ENCODE measurements at regions not wholly inside any gene's neighbourhood (a gene's known extent, or its start where the extent isn't known, plus 50 kb on each side); places are given as distances from the start of the nearest gene placed in this dataset.

DNA sequence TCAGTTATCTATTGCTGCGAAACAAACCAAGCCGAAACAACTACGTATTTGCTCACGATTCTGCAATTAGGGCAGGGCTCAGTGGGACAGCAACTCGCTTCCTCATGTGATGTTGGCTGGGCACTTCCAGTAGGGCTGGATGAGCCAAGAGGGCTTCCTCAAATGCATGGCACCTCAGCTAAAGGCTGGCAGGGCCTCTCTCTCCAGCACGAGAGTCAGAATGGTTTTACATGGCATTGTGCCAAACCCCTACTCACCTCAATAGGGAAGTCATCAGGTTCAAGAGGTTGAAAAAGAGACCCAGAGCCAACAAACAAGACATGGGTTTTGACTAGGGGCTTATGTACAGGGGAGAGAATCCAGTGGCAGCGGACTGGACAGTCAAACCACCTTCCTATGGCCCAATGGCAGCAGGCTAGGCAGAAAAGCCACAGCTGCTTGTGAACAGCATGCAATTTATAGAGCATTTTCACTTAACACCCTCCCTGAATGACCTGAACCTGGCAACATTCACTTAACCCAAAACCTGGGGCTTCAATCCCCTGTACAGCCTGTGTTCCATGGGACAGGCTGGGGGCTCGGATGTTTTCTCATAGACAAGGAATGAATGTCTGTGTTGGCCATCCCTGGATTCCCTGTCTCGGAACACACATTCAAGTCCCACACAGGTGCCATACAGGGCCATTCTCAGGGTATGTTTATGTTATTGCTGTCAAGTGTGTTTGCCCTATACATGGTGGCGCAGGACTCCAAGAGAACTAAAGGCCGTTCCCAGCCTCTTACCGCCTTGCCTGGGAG is 154.2 kb upstream of the NAV2 start:
- Histone ChIP-seq H3K4me1 (ENCODE audit: control insufficient read depth, insufficient read depth, low read length) (peaks cover 9% of the 10 kb centered on the region), H3K36me3 (ENCODE audit: control insufficient read depth, insufficient read depth, low read length, severe bottlenecking) (no peaks in the 10 kb centered on the region), H3K9me3 (ENCODE audit: control insufficient read depth, low read length) (no peaks in the 10 kb centered on the region), H3K27me3 (replicated peaks; ENCODE audit: control insufficient read depth, insufficient read depth, low read length) (no peaks in the 10 kb centered on the region), H3K9ac (ENCODE audit: low read length) (no peak overlapping the region), H3K4me3 (ENCODE audit: low read length) (no peak overlapping the region)
- DNase-seq (ENCODE audit: low read depth): no peak

GRCh38 chr11:19557720-19558140 is 154.9 kb upstream of the NAV2 start:
- no peaks in the 10 kb centered on the region for H3K36me3 ChIP-seq (ENCODE audit: control insufficient read depth, insufficient read depth, low read length, severe bottlenecking)
- DNase-seq (ENCODE audit: low read depth): peak; percentile 93
- no peak overlapping the region for H3K4me3 ChIP-seq (ENCODE audit: low read length)

GRCh38 chr11:19557185-19557584 is 155.5 kb upstream of the NAV2 start:
- Histone ChIP-seq H3K9ac (ENCODE audit: low read length) (no peak overlapping the region), H3K36me3 (ENCODE audit: control insufficient read depth, insufficient read depth, low read length, severe bottlenecking) (no peaks in the 10 kb centered on the region), H3K4me3 (ENCODE audit: low read length) (no peak overlapping the region), H3K9me3 (ENCODE audit: control insufficient read depth, low read length) (no peaks in the 10 kb centered on the region), H3K27me3 (replicated peaks; ENCODE audit: control insufficient read depth, insufficient read depth, low read length) (no peaks in the 10 kb centered on the region), H3K4me1 (ENCODE audit: control insufficient read depth, insufficient read depth, low read length) (peaks cover 16% of the 10 kb centered on the region)
- no peak for DNase-seq (ENCODE audit: low read depth)

More at GRCh38 chr11:19557720-19558140, 154.9 kb upstream of the NAV2 start:
- H3K27me3 ChIP-seq (replicated peaks; ENCODE audit: control insufficient read depth, insufficient read depth, low read length): no peaks in the 10 kb centered on the region
- H3K4me1 ChIP-seq (ENCODE audit: control insufficient read depth, insufficient read depth, low read length): peaks cover 12% of the 10 kb centered on the region
- no peaks in the 10 kb centered on the region for H3K9me3 ChIP-seq (ENCODE audit: control insufficient read depth, low read length)
- H3K9ac ChIP-seq (ENCODE audit: low read length): no peak overlapping the region

DNA sequence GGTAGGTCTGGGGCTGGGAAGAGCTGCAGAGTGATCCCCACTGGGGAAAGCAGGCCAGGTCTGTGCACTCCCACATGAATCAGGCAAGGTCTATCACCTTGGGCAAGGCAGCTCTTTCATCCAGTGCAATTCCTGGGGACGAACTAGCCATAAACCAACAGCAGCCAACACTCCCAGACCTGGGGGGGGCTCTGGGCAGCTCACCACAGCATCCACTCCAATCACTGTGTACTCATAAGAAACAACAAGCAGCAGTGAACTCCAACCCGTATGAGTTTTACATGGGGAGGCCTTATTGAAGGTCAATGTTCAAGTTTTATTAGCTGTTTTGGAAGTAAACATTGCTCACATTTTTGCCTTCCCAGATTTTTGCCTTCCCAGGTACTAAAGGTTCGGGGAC is 157.4 kb upstream of the NAV2 start:
- no peaks in the 10 kb centered on the region for H3K36me3 ChIP-seq (ENCODE audit: control insufficient read depth, insufficient read depth, low read length, severe bottlenecking)
- H3K27me3 ChIP-seq (replicated peaks; ENCODE audit: control insufficient read depth, insufficient read depth, low read length): no peaks in the 10 kb centered on the region
- H3K9ac ChIP-seq (ENCODE audit: low read length): no peak overlapping the region
- peaks cover 19% of the 10 kb centered on the region for H3K4me1 ChIP-seq (ENCODE audit: control insufficient read depth, insufficient read depth, low read length)
- DNase-seq (ENCODE audit: low read depth): no peak
- H3K4me3 ChIP-seq (ENCODE audit: low read length): no peak overlapping the region
- H3K9me3 ChIP-seq (ENCODE audit: control insufficient read depth, low read length): no peaks in the 10 kb centered on the region

DNA sequence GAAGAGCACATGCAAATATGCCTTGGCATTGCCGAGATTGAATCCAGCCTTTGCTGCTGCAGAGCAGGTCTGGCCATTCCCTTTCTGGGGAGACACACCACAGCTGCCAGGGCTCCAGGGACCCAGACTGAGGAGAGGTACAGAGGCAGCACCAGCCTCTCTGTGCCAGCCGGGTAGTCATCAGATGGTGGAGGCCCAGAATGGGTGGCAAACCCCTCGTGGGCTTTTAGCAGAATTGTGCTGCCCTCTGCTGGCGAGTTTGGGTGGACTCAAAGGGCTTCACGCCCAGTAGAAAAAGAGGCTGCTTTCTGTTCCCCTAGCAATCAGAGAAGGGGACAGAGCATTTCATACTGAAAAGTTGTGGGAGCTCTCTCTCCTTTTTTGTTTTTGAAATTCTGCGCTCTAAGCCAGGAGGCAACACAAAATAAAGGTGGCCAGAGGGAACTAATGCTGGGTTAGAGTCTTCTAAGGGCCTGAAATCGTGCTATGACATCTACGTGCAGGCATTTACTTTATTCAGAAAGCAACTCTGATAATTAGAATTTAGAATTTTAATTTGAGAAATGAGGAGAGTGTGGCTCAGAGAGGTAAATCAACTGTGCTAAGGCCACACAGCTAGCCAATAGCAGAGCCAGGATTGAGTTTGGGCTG is 158.8 kb upstream of the NAV2 start:
- DNase-seq (ENCODE audit: low read depth): peak; percentile 93
- Histone ChIP-seq H3K4me3 (ENCODE audit: low read length) (no peak overlapping the region), H3K9ac (ENCODE audit: low read length) (peak overlapping the region; percentile 32), H3K9me3 (ENCODE audit: control insufficient read depth, low read length) (no peaks in the 10 kb centered on the region), H3K27me3 (replicated peaks; ENCODE audit: control insufficient read depth, insufficient read depth, low read length) (no peaks in the 10 kb centered on the region), H3K36me3 (ENCODE audit: control insufficient read depth, insufficient read depth, low read length, severe bottlenecking) (no peaks in the 10 kb centered on the region), H3K4me1 (ENCODE audit: control insufficient read depth, insufficient read depth, low read length) (peaks cover 19% of the 10 kb centered on the region)

DNA sequence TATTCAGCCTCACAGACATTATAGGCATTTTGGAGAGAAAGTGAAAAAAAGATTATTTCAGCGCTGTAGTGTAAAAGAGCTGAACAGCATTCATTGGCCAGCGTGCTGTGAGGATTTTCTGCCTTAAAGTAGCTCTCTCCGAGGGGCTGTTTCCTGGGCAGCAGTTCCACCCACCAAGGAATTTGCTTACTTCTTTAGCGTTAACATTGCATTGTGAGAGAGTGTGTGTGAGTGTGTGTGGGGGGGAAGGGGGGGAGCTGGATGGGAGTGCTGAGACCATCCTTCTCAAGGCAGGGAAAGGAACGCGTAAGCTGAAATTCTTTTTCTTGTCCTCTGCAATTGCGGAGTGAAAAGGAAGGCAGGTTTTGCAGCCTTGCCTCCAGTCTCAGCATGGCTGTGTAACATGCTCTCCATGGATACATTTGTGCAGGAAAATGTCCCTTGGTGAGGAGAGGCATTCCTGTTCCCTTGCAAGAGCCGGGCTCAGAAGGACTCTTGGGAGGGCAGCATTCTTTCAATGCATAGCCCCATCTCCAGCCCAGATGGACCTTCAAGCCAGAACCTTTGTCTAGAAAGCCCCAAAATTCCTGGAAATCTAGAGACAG is 159.9 kb upstream of the NAV2 start:
- Histone ChIP-seq H3K9me3 (ENCODE audit: control insufficient read depth, low read length) (no peaks in the 10 kb centered on the region), H3K4me1 (ENCODE audit: control insufficient read depth, insufficient read depth, low read length) (peaks cover 19% of the 10 kb centered on the region), H3K27me3 (replicated peaks; ENCODE audit: control insufficient read depth, insufficient read depth, low read length) (no peaks in the 10 kb centered on the region), H3K36me3 (ENCODE audit: control insufficient read depth, insufficient read depth, low read length, severe bottlenecking) (no peaks in the 10 kb centered on the region), H3K4me3 (ENCODE audit: low read length) (no peak overlapping the region), H3K9ac (ENCODE audit: low read length) (no peak overlapping the region)
- DNase-seq (ENCODE audit: low read depth): no peak

- Histone ChIP-seq H3K9ac (ENCODE audit: low read length) (no peak overlapping the region), H3K4me3 (ENCODE audit: low read length) (no peak overlapping the region), H3K36me3 (ENCODE audit: control insufficient read depth, insufficient read depth, low read length, severe bottlenecking) (no peaks in the 10 kb centered on the region), H3K27me3 (replicated peaks; ENCODE audit: control insufficient read depth, insufficient read depth, low read length) (no peaks in the 10 kb centered on the region), H3K9me3 (ENCODE audit: control insufficient read depth, low read length) (no peaks in the 10 kb centered on the region), H3K4me1 (ENCODE audit: control insufficient read depth, insufficient read depth, low read length) (peaks cover 19% of the 10 kb centered on the region)
- DNase-seq (ENCODE audit: low read depth): no peak
Measured at GRCh38 chr11:19552161-19552560, 160.5 kb upstream of the NAV2 start.

DNA sequence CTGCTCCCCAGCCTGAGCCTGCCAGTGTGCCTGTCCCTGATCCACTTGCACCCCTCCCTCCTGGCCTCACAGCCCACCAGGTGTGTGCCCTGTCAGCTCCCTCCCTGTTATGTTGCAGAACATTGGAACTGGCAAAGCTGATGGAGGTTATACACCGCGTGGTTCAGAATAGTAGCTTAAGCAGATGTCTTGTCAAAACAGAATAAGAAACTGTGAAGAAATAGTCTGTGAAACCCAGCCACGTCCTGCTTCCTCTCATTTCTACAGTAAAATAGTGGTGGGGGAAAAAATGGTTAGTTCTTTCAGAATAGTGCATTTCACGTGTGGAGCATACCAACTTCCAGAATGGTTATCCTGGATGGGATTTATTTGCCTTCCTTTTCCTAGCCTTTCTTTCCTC is 161.2 kb upstream of the NAV2 start:
- Histone ChIP-seq H3K4me3 (ENCODE audit: low read length) (no peak overlapping the region), H3K4me1 (ENCODE audit: control insufficient read depth, insufficient read depth, low read length) (peaks cover 24% of the 10 kb centered on the region), H3K36me3 (ENCODE audit: control insufficient read depth, insufficient read depth, low read length, severe bottlenecking) (no peaks in the 10 kb centered on the region), H3K9ac (ENCODE audit: low read length) (no peak overlapping the region), H3K9me3 (ENCODE audit: control insufficient read depth, low read length) (no peaks in the 10 kb centered on the region), H3K27me3 (replicated peaks; ENCODE audit: control insufficient read depth, insufficient read depth, low read length) (no peaks in the 10 kb centered on the region)
- no peak for DNase-seq (ENCODE audit: low read depth)

GRCh38 chr11:19547044-19547443 is 165.6 kb upstream of the NAV2 start:
- no peaks in the 10 kb centered on the region for H3K27me3 ChIP-seq (replicated peaks; ENCODE audit: control insufficient read depth, insufficient read depth, low read length)
- DNase-seq (ENCODE audit: low read depth): no peak
- H3K9me3 ChIP-seq (ENCODE audit: control insufficient read depth, low read length): no peaks in the 10 kb centered on the region
- peaks cover 7% of the 10 kb centered on the region for H3K4me1 ChIP-seq (ENCODE audit: control insufficient read depth, insufficient read depth, low read length)
- no peaks in the 10 kb centered on the region for H3K36me3 ChIP-seq (ENCODE audit: control insufficient read depth, insufficient read depth, low read length, severe bottlenecking)
- no peak overlapping the region for H3K9ac ChIP-seq (ENCODE audit: low read length)
- no peak overlapping the region for H3K4me3 ChIP-seq (ENCODE audit: low read length)

GRCh38 chr11:19546325-19546724 is 166.3 kb upstream of the NAV2 start:
- Histone ChIP-seq H3K9me3 (ENCODE audit: control insufficient read depth, low read length) (no peaks in the 10 kb centered on the region), H3K9ac (ENCODE audit: low read length) (no peak overlapping the region), H3K4me1 (ENCODE audit: control insufficient read depth, insufficient read depth, low read length) (peaks cover 5% of the 10 kb centered on the region), H3K4me3 (ENCODE audit: low read length) (no peak overlapping the region), H3K27me3 (replicated peaks; ENCODE audit: control insufficient read depth, insufficient read depth, low read length) (no peaks in the 10 kb centered on the region), H3K36me3 (ENCODE audit: control insufficient read depth, insufficient read depth, low read length, severe bottlenecking) (no peaks in the 10 kb centered on the region)
- DNase-seq (ENCODE audit: low read depth): no peak

GRCh38 chr11:19541521-19542049 is 171.1 kb upstream of the NAV2 start:
- Histone ChIP-seq H3K27me3 (replicated peaks; ENCODE audit: control insufficient read depth, insufficient read depth, low read length) (no peaks in the 10 kb centered on the region), H3K9ac (ENCODE audit: low read length) (no peak overlapping the region), H3K4me3 (ENCODE audit: low read length) (no peak overlapping the region), H3K36me3 (ENCODE audit: control insufficient read depth, insufficient read depth, low read length, severe bottlenecking) (no peaks in the 10 kb centered on the region), H3K9me3 (ENCODE audit: control insufficient read depth, low read length) (no peaks in the 10 kb centered on the region), H3K4me1 (ENCODE audit: control insufficient read depth, insufficient read depth, low read length) (peaks cover under 1% of the 10 kb centered on the region)
- no peak for DNase-seq (ENCODE audit: low read depth)
